Thymus (tissue), 11 donors: ENCODE measurements at regions not wholly inside any gene's neighbourhood (a gene's known extent, or its start where the extent isn't known, plus 50 kb on each side); places are given as distances from the start of the nearest gene placed in this dataset.

Experiments used
- DNase-seq, 9 donors: peaks; one replicate each; pipeline ENCODE4 v3.0.0-alpha.2; 2013; ENCODE audit warnings: low spot score in 9 of 9, low read depth in 6 of 9, missing footprints in 1 of 9
- H3K27ac ChIP-seq, 2 donors: one replicate each; pipeline ENCODE4 v1.5.1; 2013; ENCODE audit warnings: control low read depth in 1 of 2, low read depth in 1 of 2, low read length in 1 of 2, mild to moderate bottlenecking in 1 of 2, moderate library complexity in 1 of 2
- H3K27me3 ChIP-seq, 2 donors: one replicate each; pipeline ENCODE4 v1.5.1; 2013; ENCODE audit warnings: low read length in 1 of 2; ENCODE audit not compliant: control insufficient read depth in 2 of 2, insufficient read depth in 1 of 2
- H3K36me3 ChIP-seq, 2 donors: one replicate each; pipeline ENCODE4 v1.5.1; 2013; ENCODE audit warnings: low read length in 1 of 2, mild to moderate bottlenecking in 1 of 2, moderate library complexity in 1 of 2; ENCODE audit not compliant: control insufficient read depth in 2 of 2, insufficient read depth in 2 of 2
- H3K4me1 ChIP-seq, 2 donors: one replicate each; pipeline ENCODE4 v1.5.1; 2013; ENCODE audit warnings: low read length in 2 of 2; ENCODE audit not compliant: control insufficient read depth in 2 of 2, insufficient read depth in 2 of 2
- H3K4me3 ChIP-seq, 2 donors: one replicate each; pipeline ENCODE4 v1.5.1; 2013; ENCODE audit warnings: low read length in 2 of 2, control low read depth in 1 of 2, mild to moderate bottlenecking in 1 of 2
- H3K9me3 ChIP-seq, 2 donors: one replicate each; pipeline ENCODE4 v1.5.1; 2013; ENCODE audit warnings: low read length in 1 of 2, mild to moderate bottlenecking in 1 of 2; ENCODE audit not compliant: control insufficient read depth in 2 of 2, insufficient read depth in 1 of 2
- WGBS: extraction: QIAGEN DNeasy Blood & Tissue Kit; methylation state at CpG from one replicate; pipeline ENCODE4 v1.1.7; 2013; 5-methylcytosine and 5-hydroxymethylcytosine counted together
- donor health status: healthy.

- 96% methylated on average over 12 of the region's 12 CpGs for WGBS
- no peak for DNase-seq
- Histone ChIP-seq H3K36me3 (no peaks in the 10 kb centered on the region), H3K4me1 (no peaks in the 10 kb centered on the region), H3K27ac (no peak overlapping the region), H3K4me3 (no peak overlapping the region), H3K27me3 (no peaks in the 10 kb centered on the region), H3K9me3 (no peaks in the 10 kb centered on the region)
Measured at GRCh38 chr3:182697345-182697919, 95.9 kb upstream of the ATP11B start.

- no peak for DNase-seq
- no peaks in the 10 kb centered on the region for H3K36me3 ChIP-seq
- WGBS = 96% methylated on average over 2 of the region's 2 CpGs
- no peak overlapping the region for H3K4me3 ChIP-seq
- no peak overlapping the region for H3K27ac ChIP-seq
- no peaks in the 10 kb centered on the region for H3K4me1 ChIP-seq
- no peaks in the 10 kb centered on the region for H3K27me3 ChIP-seq
- H3K9me3 ChIP-seq = no peaks in the 10 kb centered on the region
Measured at GRCh38 chr3:182698078-182698477, 95.2 kb upstream of the ATP11B start.

GRCh38 chr3:182699550-182700170, 93.6 kb upstream of the ATP11B start:
- H3K9me3 ChIP-seq = no peaks in the 10 kb centered on the region
- no peak overlapping the region for H3K4me3 ChIP-seq
- no peaks in the 10 kb centered on the region for H3K4me1 ChIP-seq
- DNase-seq = no peak
- 69% methylated on average over 2 of the region's 2 CpGs for WGBS
- H3K27me3 ChIP-seq = no peaks in the 10 kb centered on the region
- no peaks in the 10 kb centered on the region for H3K36me3 ChIP-seq
- H3K27ac ChIP-seq = no peak overlapping the region

- Histone ChIP-seq H3K27me3 (no peaks in the 10 kb centered on the region), H3K4me3 (no peak overlapping the region), H3K9me3 (no peaks in the 10 kb centered on the region), H3K4me1 (no peaks in the 10 kb centered on the region), H3K36me3 (no peaks in the 10 kb centered on the region), H3K27ac (no peak overlapping the region)
- DNase-seq = no peak
- 93% methylated on average over 1 of the region's 1 CpG for WGBS
Measured at GRCh38 chr3:182702216-182702615, 91.1 kb upstream of the ATP11B start.

GRCh38 chr3:182703233-182703632, 90.1 kb upstream of the ATP11B start:
- DNase-seq = no peak
- Histone ChIP-seq H3K9me3 (no peaks in the 10 kb centered on the region), H3K27ac (no peak overlapping the region), H3K4me3 (no peak overlapping the region), H3K4me1 (no peaks in the 10 kb centered on the region), H3K36me3 (no peaks in the 10 kb centered on the region), H3K27me3 (no peaks in the 10 kb centered on the region)
- 93% methylated on average over 2 of the region's 2 CpGs for WGBS

GRCh38 chr3:182704926-182705325, 88.4 kb upstream of the ATP11B start:
- Histone ChIP-seq H3K36me3 (no peaks in the 10 kb centered on the region), H3K4me3 (no peak overlapping the region), H3K27me3 (no peaks in the 10 kb centered on the region), H3K9me3 (no peaks in the 10 kb centered on the region), H3K27ac (no peak overlapping the region), H3K4me1 (no peaks in the 10 kb centered on the region)
- WGBS = 92% methylated on average over 4 of the region's 4 CpGs
- DNase-seq = no peak

- Histone ChIP-seq H3K4me1 (no peaks in the 10 kb centered on the region), H3K36me3 (no peaks in the 10 kb centered on the region), H3K9me3 (no peaks in the 10 kb centered on the region), H3K27ac (no peak overlapping the region), H3K4me3 (no peak overlapping the region), H3K27me3 (no peaks in the 10 kb centered on the region)
- DNase-seq = no peak
- WGBS = 87% methylated on average over 1 of the region's 1 CpG
Measured at GRCh38 chr3:182708810-182709209, 84.5 kb upstream of the ATP11B start.

- WGBS = 91% methylated on average over 6 of the region's 6 CpGs
- H3K27me3 ChIP-seq = no peaks in the 10 kb centered on the region
- no peak overlapping the region for H3K4me3 ChIP-seq
- no peaks in the 10 kb centered on the region for H3K9me3 ChIP-seq
- H3K4me1 ChIP-seq = no peaks in the 10 kb centered on the region
- no peak for DNase-seq
- H3K36me3 ChIP-seq = no peaks in the 10 kb centered on the region
- H3K27ac ChIP-seq = no peak overlapping the region
Measured at GRCh38 chr3:182709306-182709705, 84.0 kb upstream of the ATP11B start.

- peak in 4 of 9 donors; percentile 20 to 52 (median 26) for DNase-seq
- no peaks in the 10 kb centered on the region for H3K9me3 ChIP-seq
- no peaks in the 10 kb centered on the region for H3K36me3 ChIP-seq
- no peaks in the 10 kb centered on the region for H3K27me3 ChIP-seq
- H3K27ac ChIP-seq = no peak overlapping the region
- H3K4me1 ChIP-seq = no peaks in the 10 kb centered on the region
- WGBS = 59% methylated on average over 7 of the region's 7 CpGs
- no peak overlapping the region for H3K4me3 ChIP-seq
Measured at GRCh38 chr3:182710557-182711157, 82.6 kb upstream of the ATP11B start.
